ENCODE measurements at regions not wholly inside any gene's neighbourhood (a gene's known extent, or its start where the extent isn't known, plus 50 kb on each side); places are given as distances from the start of the nearest gene placed in this dataset.
"Not testable (repeated sequence)": the region's sequence is repeated elsewhere in the genome, so short reads cannot be mapped to it uniquely, and the experiment has no call there.

GRCh38 chr4:178196751-178197374 is 754.6 kb upstream of the AGA start:
- DNase-seq: no peak

- DNase-seq: no peak
Measured at GRCh38 chr4:178198691-178199090, 756.5 kb upstream of the AGA start.

GRCh38 chr4:178202422-178202821 is 760.2 kb upstream of the AGA start:
- no peak for DNase-seq

- DNase-seq: no peak
Measured at GRCh38 chr4:178205826-178206225, 763.6 kb upstream of the AGA start.

GRCh38 chr4:178215309-178215708 is 773.1 kb upstream of the AGA start:
- DNase-seq: no peak

- no peak for DNase-seq
Measured at GRCh38 chr4:178215763-178216162, 773.5 kb upstream of the AGA start.

GRCh38 chr4:178226421-178226820 is 784.2 kb upstream of the AGA start:
- DNase-seq: not testable (repeated sequence)

GRCh38 chr4:178233906-178234305 is 791.7 kb upstream of the AGA start:
- DNase-seq: no peak

- DNase-seq: no peak
Measured at GRCh38 chr4:178240891-178241290, 798.7 kb upstream of the AGA start.

GRCh38 chr4:178241601-178242118 is 799.4 kb upstream of the AGA start:
- no peak for DNase-seq

GRCh38 chr4:178242655-178243054 is 800.4 kb upstream of the AGA start:
- DNase-seq: no peak

- DNase-seq: no peak
Measured at GRCh38 chr4:178244785-178245184, 802.5 kb upstream of the AGA start.

- no peak for DNase-seq
Measured at GRCh38 chr4:178255172-178255571, 812.9 kb upstream of the AGA start.

GRCh38 chr4:178258603-178259002 is 816.4 kb upstream of the AGA start:
- no peak for DNase-seq

- DNase-seq: no peak
Measured at GRCh38 chr4:178259566-178259965, 817.3 kb upstream of the AGA start.

- DNase-seq: no peak
Measured at GRCh38 chr4:178264001-178264400, 821.8 kb upstream of the AGA start.

- DNase-seq: no peak
Measured at GRCh38 chr4:178271386-178271785, 829.1 kb upstream of the AGA start.

- DNase-seq: no peak
Measured at GRCh38 chr4:178273168-178273567, 830.9 kb upstream of the AGA start.

- DNase-seq: peak; percentile 3
Measured at GRCh38 chr4:178275671-178276360, 833.6 kb upstream of the AGA start.

GRCh38 chr4:178280362-178280761 is 838.1 kb upstream of the AGA start:
- no peak for DNase-seq

- no peak for DNase-seq
Measured at GRCh38 chr4:178288462-178288861, 846.2 kb upstream of the AGA start.

GRCh38 chr4:178293601-178294000 is 851.4 kb upstream of the AGA start:
- DNase-seq: no peak

- DNase-seq: no peak
Measured at GRCh38 chr4:178296669-178297068, 854.4 kb upstream of the AGA start.

GRCh38 chr4:178306565-178306964 is 864.3 kb upstream of the AGA start:
- DNase-seq: no peak

GRCh38 chr4:178309890-178310289 is 867.7 kb upstream of the AGA start:
- DNase-seq: no peak
